K562 (cell line): ENCODE measurements at regions not wholly inside any gene's neighbourhood (a gene's known extent, or its start where the extent isn't known, plus 50 kb on each side); places are given as distances from the start of the nearest gene placed in this dataset.

ENCODE experiments used
- ATAC-seq: fragments of 200-7000 bp; cut with Tn5 transposase; 3 replicates; pipeline ENCODE4 v1.9.1; 2020; ENCODE audit warnings: moderate library complexity
- BruUV-seq: library from RNA; stranded (reverse); fragments of 400-500 nt; replicated peaks from 2 replicates; lab custom pipeline; 2021; lab: Mats Ljungman, UMichigan
- CTCF ChIA-PET: fragments of 300-600 bp; formaldehyde crosslinking; extraction: SDS; loops from one replicate; lab custom pipeline; 2021; ENCODE audit warnings: low intra/inter-chr PET ratio; lab: Yijun Ruan, JAX
- POLR2A ChIA-PET: fragments of 300-600, 350-650 bp; sonication (Branson Sonifier 250); formaldehyde crosslinking; extraction: SDS; loops from one replicate; lab custom pipeline; 2021; ENCODE audit warnings: antibody characterized with exemption, inconsistent platforms; lab: Yijun Ruan, JAX
- DNase-seq, 4 experiments: peaks; one replicate each; pipeline versions ENCODE4 v3.0.0 to v3.0.0-alpha.2; 2011 to 2018; ENCODE audit warnings: low spot score in 3 of 4, mixed read lengths in 3 of 4; ENCODE audit errors: extremely low read depth in 1 of 4
- FAIRE-seq: peaks from 2 replicates; lab custom pipeline; 2011; peaks lifted over from hg19 to GRCh38; lab: Jason Lieb, UNC
- H2AFZ ChIP-seq: 2 replicates; pipeline ENCODE4 v1.6.0; 2011; ENCODE audit warnings: low read depth, low read length, control low read depth, inconsistent platforms
- H3K27ac ChIP-seq: fragments of 200-600 bp; 3 replicates; pipeline ENCODE4 v1.8.0; 2011; ENCODE audit warnings: low read depth, mild to moderate bottlenecking, control low read depth, inconsistent platforms, low read length, moderate library complexity, mixed read lengths; ENCODE audit errors: extremely low read depth
- H3K27me3 ChIP-seq, 2 experiments: fragments of 300-600 bp in 1 of 2; 2 replicates in 1 of 2; 3 replicates in 1 of 2; pipeline versions ENCODE4 v1.6.0 to v1.8.0; 2011; ENCODE audit warnings: inconsistent platforms in 2 of 2, low read length in 2 of 2, mild to moderate bottlenecking in 1 of 2, mixed read lengths in 1 of 2, moderate library complexity in 1 of 2; ENCODE audit not compliant: control insufficient read depth in 2 of 2, insufficient read depth in 2 of 2
- H3K36me3 ChIP-seq: fragments of 300-600 bp; 3 replicates; pipeline ENCODE4 v1.8.0; 2011; ENCODE audit warnings: mild to moderate bottlenecking, low read length, inconsistent platforms; ENCODE audit not compliant: control insufficient read depth, insufficient read depth
- H3K4me1 ChIP-seq, 2 experiments: fragments of 200-600 bp in 1 of 2; replicated peaks in 1 of 2; 2 replicates in 1 of 2; 3 replicates in 1 of 2; pipeline versions ENCODE4 v1.5.1 to v1.8.0; 2011; ENCODE audit warnings: inconsistent platforms in 2 of 2, low read length in 2 of 2, mild to moderate bottlenecking in 1 of 2, mixed read lengths in 1 of 2, moderate library complexity in 1 of 2; ENCODE audit not compliant: control insufficient read depth in 2 of 2, insufficient read depth in 2 of 2
- H3K4me2 ChIP-seq: 2 replicates; pipeline ENCODE4 v1.6.1; 2011; ENCODE audit warnings: low read length, control low read depth, inconsistent platforms, mixed read lengths; ENCODE audit not compliant: insufficient read depth
- H3K4me3 ChIP-seq: fragments of 200-600 bp; sonication (generic), shearing (Covaris generic); 2 replicates; pipeline ENCODE4 v1.5.1; 2016; ENCODE audit warnings: control low read depth, inconsistent platforms
- H3K79me2 ChIP-seq: fragments of 200-600 bp; 3 replicates; pipeline ENCODE4 v1.8.0; 2011; ENCODE audit warnings: low read length, inconsistent platforms; ENCODE audit not compliant: control insufficient read depth, insufficient read depth
- H3K9ac ChIP-seq, 2 experiments: 2 replicates each; pipeline versions ENCODE4 v1.6.0 to v1.6.1; 2011; ENCODE audit warnings: low read depth in 2 of 2, low read length in 2 of 2, control low read depth in 1 of 2, inconsistent platforms in 1 of 2, mild to moderate bottlenecking in 1 of 2, mixed read lengths in 1 of 2; ENCODE audit not compliant: insufficient read depth in 1 of 2
- H3K9me1 ChIP-seq: one replicate; pipeline ENCODE4 v1.6.0; 2011; ENCODE audit warnings: inconsistent platforms, mild to moderate bottlenecking, low read length, moderate library complexity; ENCODE audit not compliant: control insufficient read depth, insufficient read depth
- H3K9me3 ChIP-seq: replicated peaks from 2 replicates; pipeline ENCODE4 v1.5.1; 2011; ENCODE audit warnings: low read depth, low read length, inconsistent platforms; ENCODE audit not compliant: control insufficient read depth, insufficient read depth
- H4K20me1 ChIP-seq: replicated peaks from 2 replicates; pipeline ENCODE4 v1.6.1; 2011; ENCODE audit warnings: low read length, inconsistent platforms, mixed read lengths; ENCODE audit not compliant: control insufficient read depth, insufficient read depth
- ADNP ChIP-seq: fragments of 200-800 bp; sonication (Bioruptor generic); IDR thresholded peaks from 2 replicates; pipeline ENCODE4 v1.6.1; 2016; ENCODE audit warnings: missing genetic modification characterization, missing compliant biosample characterization
- BHLHE40 ChIP-seq: IDR thresholded peaks from 2 replicates; pipeline ENCODE4 v1.6.1; 2011; ENCODE audit warnings: low read length, improper control_type of control experiment
- CREM ChIP-seq: IDR thresholded peaks from 2 replicates; pipeline ENCODE4 v1.6.1; 2014; ENCODE audit warnings: antibody characterized with exemption, low read depth
- EGR1 ChIP-seq: fragments of 450-650 bp; conservative IDR thresholded peaks from 2 replicates; pipeline ENCODE4 v1.6.1; 2017; ENCODE audit warnings: mild to moderate bottlenecking
- MEF2D ChIP-seq: conservative IDR thresholded peaks from 2 replicates; pipeline ENCODE4 v1.6.1; 2016; ENCODE audit warnings: low read depth, missing genetic modification characterization, missing compliant biosample characterization
- POLR3A ChIP-seq: IDR thresholded peaks from 2 replicates; pipeline ENCODE4 v1.6.1; 2011; ENCODE audit warnings: borderline replicate concordance, mild to moderate bottlenecking, moderate library complexity; ENCODE audit not compliant: insufficient read length, insufficient read depth; ENCODE audit errors: extremely low read depth
- RB1 ChIP-seq: fragments of 450-650 bp; IDR thresholded peaks from 2 replicates; pipeline ENCODE4 v1.6.1; 2017; ENCODE audit warnings: low read depth, mild to moderate bottlenecking
- TBL1XR1 ChIP-seq, 2 experiments: IDR thresholded peaks; 2 replicates each; pipeline ENCODE4 v1.6.1; 2012; ENCODE audit warnings: improper control_type of control experiment in 2 of 2, low read length in 2 of 2, mild to moderate bottlenecking in 1 of 2
- YY1 ChIP-seq, 3 experiments: IDR thresholded peaks; 2 replicates each; pipeline ENCODE4 v1.6.1; 2011; ENCODE audit warnings: low read length in 2 of 3, mild to moderate bottlenecking in 2 of 3, moderate library complexity in 2 of 3, borderline replicate concordance in 1 of 3, control low read depth in 1 of 3, low read depth in 1 of 3; ENCODE audit not compliant: insufficient read depth in 3 of 3, insufficient replicate concordance in 2 of 3, control insufficient read depth in 1 of 3, insufficient read length in 1 of 3; ENCODE audit errors: extremely low read depth in 1 of 3
- ZNF133 ChIP-seq: fragments of 250-450 bp; sonication (Bioruptor Pico); IDR thresholded peaks from 2 replicates; pipeline ENCODE4 v1.4.0; 2020; ENCODE audit warnings: mild to moderate bottlenecking
- ZSCAN29 ChIP-seq: fragments of 450-650 bp; IDR thresholded peaks from 2 replicates; pipeline ENCODE4 v1.6.1; 2017
- WGBS: fragments of 100-300 bp; shearing (Covaris generic); methylation state at CpG from one replicate; pipeline ENCODE4 v1.1.6; 2016; ENCODE audit warnings: low coverage, mixed read lengths; ENCODE audit not compliant: insufficient coverage; ENCODE audit errors: missing lambda C conversion rate; 5-methylcytosine and 5-hydroxymethylcytosine counted together
- in situ Hi-C: fragments of 300-500 bp; cut with MboI; formaldehyde crosslinking; loops from 4 replicates; pipeline ENCODE4 v1.15.0; 2018; ENCODE audit warnings: inconsistent platforms, mixed read lengths
- intact Hi-C: fragments of 100-400 bp; cut with micrococcal nuclease; formaldehyde crosslinking; loops from 2 replicates; pipeline ENCODE4 v1.14.2; 2022
- TF ChIP-seq, protein P1 (sequence below): fragments of 450-650 bp; formaldehyde crosslinking; IDR thresholded peaks from 2 replicates; pipeline ENCODE4 v1.4.0; 2020; ENCODE audit warnings: mild to moderate bottlenecking, moderate library complexity
- TF ChIP-seq, protein P2 (sequence below): fragments of 450-650 bp; formaldehyde crosslinking; conservative IDR thresholded peaks from 2 replicates; pipeline ENCODE4 v1.4.0; 2022; ENCODE audit warnings: mild to moderate bottlenecking, missing genetic modification characterization
- TF ChIP-seq, protein P3 (sequence below): fragments of 250-450 bp; sonication (Bioruptor Pico); IDR thresholded peaks from 2 replicates; pipeline ENCODE4 v1.5.0; 2021; ENCODE audit warnings: mild to moderate bottlenecking, moderate library complexity

DNA sequence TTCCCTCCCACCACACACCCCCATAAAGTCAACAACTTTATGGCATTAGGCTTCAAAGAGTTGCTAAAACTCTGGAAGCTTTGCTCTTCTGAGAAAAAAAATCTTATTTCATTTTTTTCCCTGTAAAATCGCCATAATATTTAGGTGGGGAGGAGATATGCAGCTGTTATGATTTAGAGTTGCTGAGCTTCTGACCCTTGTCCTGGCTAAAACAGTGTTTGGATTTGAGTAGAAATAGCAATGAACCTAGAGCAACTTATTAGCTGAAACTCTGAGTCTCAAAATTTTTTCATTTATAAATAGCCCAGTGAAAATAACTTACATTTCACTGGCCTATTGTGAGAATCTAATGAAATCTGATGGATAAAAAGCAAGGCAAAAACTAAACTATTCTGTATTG lies 482.8 kb upstream of the NFIA start:
- FAIRE-seq (no peak), DNase-seq (no peak), ATAC-seq (no peak)
- peaks cover 0 to 6% of the 10 kb centered on the region in 2 experiments; a peak in 2 of 5 replicates for H3K4me1 ChIP-seq
- H3K9me1 ChIP-seq = no peaks in the 10 kb centered on the region
- H3K27ac ChIP-seq = no peak overlapping the region
- no TSS peak for BruUV-seq
- H4K20me1 ChIP-seq = no peaks in the 10 kb centered on the region
- H3K4me2 ChIP-seq = no peak overlapping the region
- peaks cover 5% of the 10 kb centered on the region; the same call in 1 of the 3 replicates for H3K36me3 ChIP-seq
- CTCF ChIA-PET = no interaction called here
- H2AFZ ChIP-seq = no peak overlapping the region
- no peaks in the 10 kb centered on the region for H3K79me2 ChIP-seq
- H3K9ac ChIP-seq = no peak overlapping the region
- intact Hi-C loops (no loop called here), in situ Hi-C loops (no loop called here)
- POLR2A ChIA-PET = interaction anchor here (0.6 kb wide), 1 partner anchor 10 kb away, joined by 3 read pairs; no protein-coding TSS in a partner anchor
- H3K4me3 ChIP-seq = no peak overlapping the region
- no peaks in the 10 kb centered on the region for H3K27me3 ChIP-seq
- 0% methylated on average over 1 of the region's 1 CpG for WGBS
- TF ChIP-seq YY1 (IDR thresholded peaks at IDR 0.05; ENCODE audit: borderline replicate concordance in 1 of 3, control insufficient read depth in 1 of 3, extremely low read depth in 1 of 3, insufficient read depth in 3 of 3, insufficient read length in 1 of 3, insufficient replicate concordance in 2 of 3, low read depth in 1 of 3, low read length in 2 of 3) = no peak
- TF ChIP-seq CREM = no peak
- TF ChIP-seq, protein P1, sequence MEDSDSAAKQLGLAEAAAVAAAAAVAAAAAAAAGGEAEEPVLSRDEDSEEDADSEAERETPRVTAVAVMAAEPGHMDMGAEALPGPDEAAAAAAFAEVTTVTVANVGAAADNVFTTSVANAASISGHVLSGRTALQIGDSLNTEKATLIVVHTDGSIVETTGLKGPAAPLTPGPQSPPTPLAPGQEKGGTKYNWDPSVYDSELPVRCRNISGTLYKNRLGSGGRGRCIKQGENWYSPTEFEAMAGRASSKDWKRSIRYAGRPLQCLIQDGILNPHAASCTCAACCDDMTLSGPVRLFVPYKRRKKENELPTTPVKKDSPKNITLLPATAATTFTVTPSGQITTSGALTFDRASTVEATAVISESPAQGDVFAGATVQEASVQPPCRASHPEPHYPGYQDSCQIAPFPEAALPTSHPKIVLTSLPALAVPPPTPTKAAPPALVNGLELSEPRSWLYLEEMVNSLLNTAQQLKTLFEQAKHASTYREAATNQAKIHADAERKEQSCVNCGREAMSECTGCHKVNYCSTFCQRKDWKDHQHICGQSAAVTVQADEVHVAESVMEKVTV = no peak
- TF ChIP-seq TBL1XR1 (IDR thresholded peaks at IDR 0.05; ENCODE audit: low read length in 2 of 2) = no peak
- TF ChIP-seq MEF2D (tag) = no peak
- TF ChIP-seq, protein P2, sequence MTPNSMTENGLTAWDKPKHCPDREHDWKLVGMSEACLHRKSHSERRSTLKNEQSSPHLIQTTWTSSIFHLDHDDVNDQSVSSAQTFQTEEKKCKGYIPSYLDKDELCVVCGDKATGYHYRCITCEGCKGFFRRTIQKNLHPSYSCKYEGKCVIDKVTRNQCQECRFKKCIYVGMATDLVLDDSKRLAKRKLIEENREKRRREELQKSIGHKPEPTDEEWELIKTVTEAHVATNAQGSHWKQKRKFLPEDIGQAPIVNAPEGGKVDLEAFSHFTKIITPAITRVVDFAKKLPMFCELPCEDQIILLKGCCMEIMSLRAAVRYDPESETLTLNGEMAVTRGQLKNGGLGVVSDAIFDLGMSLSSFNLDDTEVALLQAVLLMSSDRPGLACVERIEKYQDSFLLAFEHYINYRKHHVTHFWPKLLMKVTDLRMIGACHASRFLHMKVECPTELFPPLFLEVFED = no peak
- TF ChIP-seq ZNF133 (CRISPR knock-in tag) = no peak
- TF ChIP-seq POLR3A = no peak
- no peak for TF ChIP-seq RB1
- TF ChIP-seq, protein P3, sequence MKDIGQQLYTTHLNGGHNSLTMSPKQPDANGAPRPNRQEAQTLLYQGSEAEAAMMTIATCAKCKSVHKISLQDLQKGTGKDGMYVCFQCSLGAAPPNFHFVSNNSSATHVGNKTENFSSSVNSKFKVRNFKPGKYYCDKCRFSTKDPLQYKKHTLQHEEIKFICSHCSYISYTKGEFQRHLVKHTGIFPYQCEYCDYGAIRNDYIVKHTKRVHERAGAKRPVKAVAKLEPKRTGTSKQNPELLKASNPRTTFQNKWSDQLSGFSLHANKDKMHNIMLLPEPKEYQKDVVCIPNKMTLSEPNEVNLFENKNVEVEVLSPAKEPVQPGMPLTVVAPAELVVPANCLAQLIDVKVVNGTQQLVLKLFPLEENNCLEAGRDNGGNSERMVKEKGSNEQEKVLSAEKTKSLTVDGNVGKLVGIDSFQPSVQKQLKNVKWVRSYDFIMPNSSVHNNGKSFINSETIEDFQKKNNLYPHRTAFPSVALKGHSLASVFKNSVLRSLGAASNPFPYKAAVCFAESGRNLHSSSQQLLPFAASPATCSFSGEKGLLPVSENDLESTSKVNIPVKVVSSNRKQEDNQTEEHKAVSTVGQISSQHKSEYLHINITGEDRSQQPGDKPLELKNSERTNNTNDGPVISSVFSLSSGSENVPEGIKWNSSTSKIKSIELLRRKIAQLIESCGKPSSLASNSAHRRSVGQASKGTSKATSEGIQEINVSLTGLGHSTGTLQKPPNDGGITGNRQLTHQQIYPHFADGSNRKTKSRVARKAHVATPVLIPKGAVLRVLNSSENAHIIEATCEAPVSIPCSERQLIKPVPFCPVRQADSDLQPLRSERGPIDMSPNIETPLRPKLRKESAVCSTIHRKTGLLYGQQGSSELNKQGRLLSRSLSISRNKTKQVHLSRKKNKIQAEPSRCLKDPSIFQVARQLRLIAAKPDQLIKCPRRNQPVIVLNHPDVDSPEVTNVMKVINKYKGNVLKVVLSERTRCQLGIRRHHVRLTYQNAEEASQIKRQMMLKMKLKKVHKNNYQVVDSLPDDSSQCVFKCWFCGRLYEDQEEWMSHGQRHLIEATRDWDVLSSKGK = no peak
- TF ChIP-seq BHLHE40 = no peak
- no peak for TF ChIP-seq ZSCAN29
- TF ChIP-seq ADNP = no peak
- TF ChIP-seq EGR1 = no peak
- H3K9me3 ChIP-seq = no peaks in the 10 kb centered on the region
